BLaER1 treated with 17β-estradiol and CSF1 and Interleukin-3, amounts not matched to agents 10 nM and 100 nM (cell line): ENCODE measurements at regions not wholly inside any gene's neighbourhood (a gene's known extent, or its start where the extent isn't known, plus 50 kb on each side); places are given as distances from the start of the nearest gene placed in this dataset.

Experiments used
- H3K27ac ChIP-seq, 11 experiments: shearing (Covaris generic); formaldehyde crosslinking; 2 replicates each; pipeline ENCODE4 v1.8.1; 2022
- H3K27me3 ChIP-seq, 11 experiments: shearing (Covaris generic); formaldehyde crosslinking; 2 replicates each; pipeline ENCODE4 v1.8.1; 2022
- H3K36me3 ChIP-seq, 11 experiments: shearing (Covaris generic); formaldehyde crosslinking; 2 replicates each; pipeline ENCODE4 v1.8.1; 2022
- H3K4me1 ChIP-seq, 10 experiments: shearing (Covaris generic); formaldehyde crosslinking; 2 replicates each; pipeline ENCODE4 v1.8.1; 2022
- H3K4me2 ChIP-seq, 11 experiments: shearing (Covaris generic); formaldehyde crosslinking; 2 replicates each; pipeline ENCODE4 v1.8.1; 2022
- H3K4me3 ChIP-seq, 10 experiments: shearing (Covaris generic); formaldehyde crosslinking; 2 replicates each; pipeline ENCODE4 v1.8.1; 2022
- H3K9ac ChIP-seq, 11 experiments: shearing (Covaris generic); formaldehyde crosslinking; 2 replicates each; pipeline ENCODE4 v1.8.1; 2022
- H3K9me3 ChIP-seq, 11 experiments: shearing (Covaris generic); formaldehyde crosslinking; replicated peaks in 1 of 11; 2 replicates each; pipeline ENCODE4 v1.8.1; 2022
- H4K20me1 ChIP-seq, 11 experiments: shearing (Covaris generic); formaldehyde crosslinking; 2 replicates each; pipeline ENCODE4 v1.8.1; 2022
- Cebpa-rat ChIP-seq, 11 experiments: shearing (Covaris generic); IDR thresholded peaks; 2 replicates each; pipeline ENCODE4 v1.8.1; 2022

DNA sequence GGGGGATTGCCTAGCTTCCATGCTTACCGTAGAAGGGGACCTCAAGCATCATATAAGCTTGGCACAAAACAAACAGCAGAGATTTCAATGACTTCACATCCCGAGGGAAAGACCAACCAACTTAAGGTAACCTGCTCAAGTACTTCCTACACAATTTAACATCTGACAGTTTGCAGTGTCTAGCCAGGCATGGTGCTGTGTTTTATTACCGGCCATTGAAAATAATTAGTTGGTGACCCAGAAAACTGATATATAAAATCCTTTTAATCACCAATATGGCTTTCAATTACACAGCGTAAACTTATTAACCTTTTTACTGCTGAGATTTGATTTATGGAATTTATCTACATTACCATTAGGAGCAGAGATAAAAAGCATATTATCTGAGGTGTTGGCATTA, 268.3 kb downstream of the ARRDC4 start:
- H3K9me3 ChIP-seq: no peaks in the 10 kb centered on the region
- H3K4me1 ChIP-seq: peaks cover 0 to 9% (median 0%) of the 10 kb centered on the region in 10 experiments; a peak in 3 of 20 replicates
- TF ChIP-seq Cebpa-rat (IDR thresholded peaks at IDR 0.05): no peak
- no peaks in the 10 kb centered on the region for H3K36me3 ChIP-seq
- H3K9ac ChIP-seq: no peak overlapping the region
- H3K4me2 ChIP-seq: no peak overlapping the region
- no peak overlapping the region for H3K27ac ChIP-seq
- no peak overlapping the region for H3K4me3 ChIP-seq
- H3K27me3 ChIP-seq: no peaks in the 10 kb centered on the region
- no peaks in the 10 kb centered on the region for H4K20me1 ChIP-seq

DNA sequence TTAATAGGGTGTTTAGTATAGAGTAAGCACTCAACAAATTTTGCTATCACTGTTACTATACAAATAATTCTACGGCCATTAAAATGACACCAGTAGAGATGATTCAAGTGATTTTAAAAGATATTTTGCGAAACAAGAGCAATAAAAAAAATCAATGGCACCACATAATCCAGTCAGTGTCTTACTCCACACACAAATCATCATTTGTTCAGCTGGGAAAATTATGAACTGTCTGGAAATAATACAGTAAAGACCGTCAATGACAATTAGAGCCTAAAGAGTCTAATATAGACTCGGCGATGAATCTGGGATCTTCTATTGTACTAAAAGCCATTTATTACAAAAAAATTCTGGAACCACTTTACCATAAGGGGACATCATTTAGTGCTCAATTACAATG, 270.5 kb downstream of the ARRDC4 start:
- Histone ChIP-seq H3K9ac (no peak overlapping the region), H3K4me1 (peaks cover 0 to 12% (median 0%) of the 10 kb centered on the region in 10 experiments; a peak in 5 of 20 replicates), H3K36me3 (no peaks in the 10 kb centered on the region), H3K27me3 (no peaks in the 10 kb centered on the region), H3K9me3 (no peaks in the 10 kb centered on the region), H3K4me2 (no peak overlapping the region), H3K4me3 (no peak overlapping the region), H4K20me1 (no peaks in the 10 kb centered on the region), H3K27ac (no peak overlapping the region)
- TF ChIP-seq Cebpa-rat (IDR thresholded peaks at IDR 0.05): no peak

DNA sequence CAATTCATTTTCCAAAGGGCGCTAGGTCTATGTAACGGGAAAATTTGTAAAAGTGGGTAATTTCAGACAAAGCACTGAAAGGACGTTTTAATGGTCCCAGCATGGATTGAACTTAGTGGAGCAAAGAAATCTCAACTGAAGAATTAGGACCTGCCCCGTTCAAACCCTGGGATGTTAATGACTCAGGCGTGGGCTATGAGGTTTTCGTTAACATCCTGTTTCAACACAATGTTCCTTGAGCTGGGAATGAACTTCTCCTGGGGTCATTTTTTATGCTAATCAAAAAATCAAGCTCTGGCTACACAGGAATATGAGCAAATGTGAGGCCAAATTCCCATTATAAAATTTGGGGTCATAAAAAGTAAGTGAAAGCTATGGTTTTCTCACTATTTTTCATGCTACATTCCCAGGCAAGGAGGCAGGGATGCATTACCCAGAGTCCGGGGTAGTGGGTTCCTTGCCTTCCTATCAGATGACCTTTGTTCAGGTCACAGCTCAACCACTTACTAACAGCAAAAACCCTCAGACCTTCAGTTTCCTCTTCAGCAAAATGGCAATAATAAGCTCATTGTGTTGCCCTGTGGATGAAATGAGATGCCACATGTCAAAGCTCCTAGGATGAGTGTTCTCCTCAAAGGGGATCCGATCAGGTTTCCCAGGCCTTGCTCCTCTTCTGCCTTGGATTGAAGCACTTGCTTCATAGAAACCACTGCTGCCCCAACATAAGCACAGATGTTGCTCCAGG, 271.4 kb downstream of the ARRDC4 start:
- Histone ChIP-seq H3K27me3 (no peaks in the 10 kb centered on the region), H4K20me1 (no peaks in the 10 kb centered on the region), H3K9me3 (no peaks in the 10 kb centered on the region), H3K4me2 (peak overlapping the region in 5 of 11 experiments; percentile 9 to 32 (median 19); a peak in 6 of 22 replicates), H3K27ac (no peak overlapping the region), H3K4me1 (peaks cover 0 to 14% (median 0%) of the 10 kb centered on the region in 10 experiments; a peak in 5 of 20 replicates), H3K36me3 (no peaks in the 10 kb centered on the region), H3K9ac (no peak overlapping the region), H3K4me3 (no peak overlapping the region)
- no peak for TF ChIP-seq Cebpa-rat (IDR thresholded peaks at IDR 0.05)

DNA sequence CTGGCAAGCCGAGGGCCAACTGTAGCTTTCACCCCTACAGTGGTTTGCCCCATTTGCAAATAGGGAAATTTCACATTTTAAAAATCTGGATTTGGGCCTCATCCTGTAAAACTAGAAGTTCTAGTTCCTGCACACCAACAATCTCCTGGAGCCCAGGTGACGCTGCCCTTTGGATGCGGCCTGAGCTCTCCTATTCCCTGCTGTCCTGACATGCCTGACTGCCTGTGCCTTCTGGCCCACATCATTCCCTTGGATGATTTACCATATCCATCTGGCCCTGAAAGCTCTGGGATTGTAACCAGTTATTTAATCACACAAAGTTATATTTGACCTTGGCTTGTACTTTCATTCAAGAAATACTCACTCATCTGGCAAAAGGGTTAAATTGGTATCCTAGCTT, 272.3 kb downstream of the ARRDC4 start:
- H3K36me3 ChIP-seq: no peaks in the 10 kb centered on the region
- no peaks in the 10 kb centered on the region for H3K27me3 ChIP-seq
- no peak overlapping the region for H3K4me2 ChIP-seq
- no peak for TF ChIP-seq Cebpa-rat (IDR thresholded peaks at IDR 0.05)
- no peak overlapping the region for H3K27ac ChIP-seq
- no peak overlapping the region for H3K9ac ChIP-seq
- no peaks in the 10 kb centered on the region for H4K20me1 ChIP-seq
- peaks cover 0 to 14% (median 0%) of the 10 kb centered on the region in 10 experiments; a peak in 5 of 20 replicates for H3K4me1 ChIP-seq
- no peaks in the 10 kb centered on the region for H3K9me3 ChIP-seq
- no peak overlapping the region for H3K4me3 ChIP-seq

DNA sequence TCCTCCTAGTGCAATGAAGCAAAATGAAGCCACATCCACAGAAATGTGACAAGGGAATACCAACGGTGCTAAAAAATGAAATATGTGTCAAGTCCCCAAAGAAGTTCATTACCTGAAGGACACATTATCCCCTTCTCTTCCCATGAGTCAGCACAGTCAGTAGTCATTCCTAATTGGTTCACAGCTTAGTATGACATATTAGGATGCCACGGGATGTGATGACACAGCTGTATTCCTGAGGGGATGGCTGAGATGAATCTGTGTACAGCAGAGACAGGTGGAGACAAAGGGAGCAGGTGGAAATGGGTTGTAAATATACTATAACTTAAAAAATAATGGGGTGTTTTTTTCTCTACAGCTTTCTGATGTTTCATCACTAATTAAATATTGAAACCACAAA, 273.4 kb downstream of the ARRDC4 start:
- Histone ChIP-seq H3K9me3 (no peaks in the 10 kb centered on the region), H3K9ac (no peak overlapping the region), H3K4me3 (no peak overlapping the region), H3K27ac (no peak overlapping the region), H3K4me1 (peaks cover 0 to 14% (median 0%) of the 10 kb centered on the region in 10 experiments; a peak in 5 of 20 replicates), H3K4me2 (no peak overlapping the region), H4K20me1 (no peaks in the 10 kb centered on the region), H3K27me3 (no peaks in the 10 kb centered on the region), H3K36me3 (no peaks in the 10 kb centered on the region)
- TF ChIP-seq Cebpa-rat (IDR thresholded peaks at IDR 0.05): no peak

DNA sequence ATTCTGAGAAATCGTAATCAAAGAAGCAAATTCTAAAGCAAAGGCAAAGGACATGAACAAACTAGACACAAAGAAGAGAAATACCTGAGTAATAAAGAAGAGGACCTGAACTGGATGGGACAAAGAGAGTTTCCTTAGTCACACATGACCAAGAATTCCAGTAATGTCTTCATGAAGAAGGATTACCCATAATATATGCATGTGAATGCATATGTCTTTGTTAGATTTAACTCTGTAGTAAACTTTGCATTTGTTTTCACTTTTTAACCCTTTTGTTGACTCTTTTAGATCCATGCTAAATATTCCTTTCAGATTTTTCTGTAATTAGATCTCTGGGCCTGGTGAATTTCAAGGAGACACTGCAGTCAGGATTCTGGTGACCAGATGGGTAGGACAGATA, 279.8 kb downstream of the ARRDC4 start:
- Histone ChIP-seq H3K4me2 (no peak overlapping the region), H3K4me3 (no peak overlapping the region), H3K27me3 (no peaks in the 10 kb centered on the region), H3K27ac (no peak overlapping the region), H3K4me1 (peaks cover 0 to 8% (median 0%) of the 10 kb centered on the region in 10 experiments; a peak in 3 of 20 replicates), H3K9me3 (no peaks in the 10 kb centered on the region), H3K36me3 (no peaks in the 10 kb centered on the region), H3K9ac (no peak overlapping the region), H4K20me1 (no peaks in the 10 kb centered on the region)
- no peak for TF ChIP-seq Cebpa-rat (IDR thresholded peaks at IDR 0.05)

DNA sequence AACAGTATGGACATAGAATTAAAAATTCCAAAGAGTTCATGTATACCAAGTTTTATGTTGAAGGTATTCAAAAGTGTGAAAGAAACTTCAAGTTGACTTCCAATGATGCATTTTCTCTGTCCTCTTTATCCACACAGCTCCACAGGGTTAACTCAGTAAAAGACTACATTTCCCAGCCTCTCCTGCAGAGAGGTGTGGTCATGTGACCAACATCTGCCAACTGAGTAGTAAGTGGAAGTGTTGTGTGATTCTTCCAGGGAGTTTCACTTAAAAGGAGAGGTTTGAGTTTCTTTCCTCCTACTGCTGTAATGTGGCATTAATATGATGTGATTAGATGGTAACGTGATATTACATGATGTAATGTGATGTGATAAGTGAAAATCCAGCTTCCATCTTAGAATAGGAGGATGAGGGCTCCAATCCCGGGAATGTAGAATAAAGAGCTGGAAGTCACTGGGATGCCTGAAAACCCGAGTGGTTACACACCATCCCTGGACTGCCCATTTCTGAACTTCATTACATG, 280.6 kb downstream of the ARRDC4 start:
- H3K27ac ChIP-seq: no peak overlapping the region
- TF ChIP-seq Cebpa-rat (IDR thresholded peaks at IDR 0.05): no peak

DNA sequence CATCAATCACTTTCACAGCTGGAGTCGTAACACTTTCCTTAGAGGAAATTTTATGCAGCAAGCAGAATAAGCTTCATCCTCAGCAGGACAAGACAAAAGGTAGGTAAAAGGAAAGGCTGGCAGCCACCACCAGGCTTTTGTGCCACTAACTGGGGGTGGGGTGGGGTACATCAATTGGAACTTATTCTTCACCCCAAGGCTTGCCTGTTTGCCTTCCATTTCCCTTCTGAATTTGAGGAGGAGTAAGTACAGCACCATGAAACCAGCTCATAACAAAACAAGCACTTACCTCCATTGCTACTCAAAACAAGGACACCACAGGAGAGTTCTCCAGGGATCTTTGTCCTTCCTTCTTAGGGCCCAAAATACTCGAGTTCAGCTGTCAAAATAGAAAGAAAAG, 296.8 kb downstream of the ARRDC4 start:
- no peak overlapping the region for H3K27ac ChIP-seq
- TF ChIP-seq Cebpa-rat (IDR thresholded peaks at IDR 0.05): no peak
- H4K20me1 ChIP-seq: no peaks in the 10 kb centered on the region
- H3K9ac ChIP-seq: no peak overlapping the region
- no peak overlapping the region for H3K4me2 ChIP-seq
- H3K4me1 ChIP-seq: no peaks in the 10 kb centered on the region
- H3K27me3 ChIP-seq: no peaks in the 10 kb centered on the region
- no peak overlapping the region for H3K4me3 ChIP-seq
- H3K9me3 ChIP-seq: peaks cover 42 to 61% (median 52%) of the 10 kb centered on the region in 11 experiments
- H3K36me3 ChIP-seq: no peaks in the 10 kb centered on the region

More for the DNA sequence above, 280.6 kb downstream of the ARRDC4 start:
- Histone ChIP-seq H3K9me3 (peaks cover 0 to 7% (median 0%) of the 10 kb centered on the region in 11 experiments; a peak in 3 of 22 replicates), H3K36me3 (no peaks in the 10 kb centered on the region), H3K4me3 (no peak overlapping the region), H4K20me1 (no peaks in the 10 kb centered on the region), H3K27me3 (no peaks in the 10 kb centered on the region), H3K9ac (no peak overlapping the region), H3K4me2 (no peak overlapping the region), H3K4me1 (peaks cover 0 to 1% (median 0%) of the 10 kb centered on the region in 10 experiments; a peak in 1 of 20 replicates)

DNA sequence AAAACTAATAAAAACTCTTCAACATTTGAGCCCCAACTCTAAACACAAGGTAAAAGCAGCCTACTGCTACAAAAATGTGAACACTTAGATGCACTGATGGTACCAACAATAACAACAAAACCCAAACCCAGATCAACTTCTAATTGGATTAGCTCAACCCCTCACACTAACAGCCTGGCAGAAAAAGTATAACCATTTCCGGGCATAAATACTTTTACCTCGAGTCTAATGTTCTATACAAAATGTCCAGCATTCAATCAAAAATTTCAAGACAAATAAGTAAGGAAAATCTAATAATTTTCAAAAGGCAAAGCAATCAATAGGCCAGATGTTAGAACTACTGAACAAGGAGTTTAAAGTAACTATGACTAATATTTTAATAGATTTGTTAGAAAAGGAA, 303.3 kb downstream of the ARRDC4 start:
- Histone ChIP-seq H3K27ac (no peak overlapping the region), H4K20me1 (no peaks in the 10 kb centered on the region), H3K36me3 (no peaks in the 10 kb centered on the region), H3K4me2 (no peak overlapping the region), H3K4me3 (no peak overlapping the region), H3K9me3 (peaks cover 53 to 83% (median 64%) of the 10 kb centered on the region in 11 experiments), H3K4me1 (no peaks in the 10 kb centered on the region), H3K9ac (no peak overlapping the region), H3K27me3 (no peaks in the 10 kb centered on the region)
- TF ChIP-seq Cebpa-rat (IDR thresholded peaks at IDR 0.05): no peak

DNA sequence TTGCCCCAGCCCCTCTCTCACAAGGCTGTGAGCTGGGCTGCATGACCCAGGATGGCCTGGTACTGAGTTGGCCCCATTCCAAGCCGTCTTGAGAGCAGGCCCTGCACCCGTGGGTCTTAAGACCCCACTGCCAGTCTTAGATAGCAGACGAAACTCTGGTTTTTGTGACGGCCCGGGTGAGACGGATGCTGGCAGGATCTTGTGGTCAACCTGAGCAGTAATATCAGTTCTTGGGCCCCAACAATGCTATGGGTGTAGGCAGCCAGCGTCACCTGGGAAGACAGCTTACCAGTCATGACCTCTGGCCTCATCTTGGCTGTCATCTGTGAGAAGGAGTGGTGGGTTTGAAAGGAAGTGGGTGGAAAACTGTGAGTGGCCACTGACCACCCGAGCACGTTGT, 305.8 kb downstream of the ARRDC4 start:
- H3K4me3 ChIP-seq: no peak overlapping the region
- H4K20me1 ChIP-seq: no peaks in the 10 kb centered on the region
- no peak overlapping the region for H3K9ac ChIP-seq
- H3K27ac ChIP-seq: no peak overlapping the region
- H3K9me3 ChIP-seq: peaks cover 44 to 73% (median 58%) of the 10 kb centered on the region in 11 experiments
- no peaks in the 10 kb centered on the region for H3K4me1 ChIP-seq
- no peaks in the 10 kb centered on the region for H3K36me3 ChIP-seq
- TF ChIP-seq Cebpa-rat (IDR thresholded peaks at IDR 0.05): no peak
- H3K27me3 ChIP-seq: no peaks in the 10 kb centered on the region
- no peak overlapping the region for H3K4me2 ChIP-seq
